ENCODE measurements at regions not wholly inside any gene's neighbourhood (a gene's known extent, or its start where the extent isn't known, plus 50 kb on each side); places are given as distances from the start of the nearest gene placed in this dataset.

GRCh38 chr1:58109646-58110200, 436.8 kb downstream of the OMA1 start:
- Histone ChIP-seq H3K9me3 (ENCODE audit: control insufficient read depth in 2 of 2, insufficient read depth in 1 of 2, low read depth in 1 of 2, low read length in 1 of 2) (no peaks in the 10 kb centered on the region), H3K36me3 (ENCODE audit: control insufficient read depth in 2 of 2, insufficient read depth in 2 of 2, low read length in 1 of 2) (no peaks in the 10 kb centered on the region), H3K4me3 (ENCODE audit: low read depth in 1 of 2, low read length in 2 of 2) (no peak overlapping the region), H3K27me3 (ENCODE audit: control insufficient read depth in 1 of 2, insufficient read depth in 2 of 2, low read length in 2 of 2) (no peaks in the 10 kb centered on the region), H3K27ac (ENCODE audit: low read depth in 2 of 2, low read length in 1 of 2) (no peak overlapping the region), H3K4me1 (ENCODE audit: control insufficient read depth in 2 of 2, insufficient read depth in 2 of 2, low read length in 1 of 2) (no peaks in the 10 kb centered on the region)
- 86 to 87% methylated on average over 2 of the region's 2 CpGs for WGBS, 2 donors

- Histone ChIP-seq H3K27me3 (ENCODE audit: control insufficient read depth in 1 of 2, insufficient read depth in 2 of 2, low read length in 2 of 2) (no peaks in the 10 kb centered on the region), H3K4me3 (ENCODE audit: low read depth in 1 of 2, low read length in 2 of 2) (no peak overlapping the region), H3K27ac (ENCODE audit: low read depth in 2 of 2, low read length in 1 of 2) (no peak overlapping the region), H3K9me3 (ENCODE audit: control insufficient read depth in 2 of 2, insufficient read depth in 1 of 2, low read depth in 1 of 2, low read length in 1 of 2) (no peaks in the 10 kb centered on the region), H3K4me1 (ENCODE audit: control insufficient read depth in 2 of 2, insufficient read depth in 2 of 2, low read length in 1 of 2) (no peaks in the 10 kb centered on the region), H3K36me3 (ENCODE audit: control insufficient read depth in 2 of 2, insufficient read depth in 2 of 2, low read length in 1 of 2) (no peaks in the 10 kb centered on the region)
- WGBS, 2 donors, result 63 to 69% methylated on average over 2 of the region's 2 CpGs
Observed at GRCh38 chr1:58108783-58109182, 437.7 kb downstream of the OMA1 start.

GRCh38 chr1:58107943-58108342, 438.6 kb downstream of the OMA1 start:
- H3K27ac ChIP-seq (ENCODE audit: low read depth in 2 of 2, low read length in 1 of 2), result no peak overlapping the region
- no peaks in the 10 kb centered on the region for H3K4me1 ChIP-seq (ENCODE audit: control insufficient read depth in 2 of 2, insufficient read depth in 2 of 2, low read length in 1 of 2)
- no peaks in the 10 kb centered on the region for H3K27me3 ChIP-seq (ENCODE audit: control insufficient read depth in 1 of 2, insufficient read depth in 2 of 2, low read length in 2 of 2)
- H3K4me3 ChIP-seq (ENCODE audit: low read depth in 1 of 2, low read length in 2 of 2), result no peak overlapping the region
- H3K36me3 ChIP-seq (ENCODE audit: control insufficient read depth in 2 of 2, insufficient read depth in 2 of 2, low read length in 1 of 2), result no peaks in the 10 kb centered on the region
- H3K9me3 ChIP-seq (ENCODE audit: control insufficient read depth in 2 of 2, insufficient read depth in 1 of 2, low read depth in 1 of 2, low read length in 1 of 2), result no peaks in the 10 kb centered on the region
- WGBS, 2 donors, result 92 to 94% methylated on average over 1 of the region's 1 CpG

- Histone ChIP-seq H3K27ac (ENCODE audit: low read depth in 2 of 2, low read length in 1 of 2) (no peak overlapping the region), H3K36me3 (ENCODE audit: control insufficient read depth in 2 of 2, insufficient read depth in 2 of 2, low read length in 1 of 2) (no peaks in the 10 kb centered on the region), H3K27me3 (ENCODE audit: control insufficient read depth in 1 of 2, insufficient read depth in 2 of 2, low read length in 2 of 2) (no peaks in the 10 kb centered on the region), H3K9me3 (ENCODE audit: control insufficient read depth in 2 of 2, insufficient read depth in 1 of 2, low read depth in 1 of 2, low read length in 1 of 2) (no peaks in the 10 kb centered on the region), H3K4me1 (ENCODE audit: control insufficient read depth in 2 of 2, insufficient read depth in 2 of 2, low read length in 1 of 2) (no peaks in the 10 kb centered on the region), H3K4me3 (ENCODE audit: low read depth in 1 of 2, low read length in 2 of 2) (no peak overlapping the region)
- WGBS, 2 donors, result 59 to 62% methylated on average over 4 of the region's 4 CpGs
Observed at GRCh38 chr1:58104960-58105359, 441.6 kb downstream of the OMA1 start.

GRCh38 chr1:58096714-58097113, 449.8 kb downstream of the OMA1 start:
- no peaks in the 10 kb centered on the region for H3K4me1 ChIP-seq (ENCODE audit: control insufficient read depth in 2 of 2, insufficient read depth in 2 of 2, low read length in 1 of 2)
- H3K36me3 ChIP-seq (ENCODE audit: control insufficient read depth in 2 of 2, insufficient read depth in 2 of 2, low read length in 1 of 2), result no peaks in the 10 kb centered on the region
- no peak overlapping the region for H3K4me3 ChIP-seq (ENCODE audit: low read depth in 1 of 2, low read length in 2 of 2)
- H3K27me3 ChIP-seq (ENCODE audit: control insufficient read depth in 1 of 2, insufficient read depth in 2 of 2, low read length in 2 of 2), result no peaks in the 10 kb centered on the region
- no peaks in the 10 kb centered on the region for H3K9me3 ChIP-seq (ENCODE audit: control insufficient read depth in 2 of 2, insufficient read depth in 1 of 2, low read depth in 1 of 2, low read length in 1 of 2)
- 82 to 86% methylated on average over 2 of the region's 2 CpGs for WGBS, 2 donors
- H3K27ac ChIP-seq (ENCODE audit: low read depth in 2 of 2, low read length in 1 of 2), result no peak overlapping the region

- no peaks in the 10 kb centered on the region for H3K4me1 ChIP-seq (ENCODE audit: control insufficient read depth in 2 of 2, insufficient read depth in 2 of 2, low read length in 1 of 2)
Observed at GRCh38 chr1:58095183-58095582, 451.3 kb downstream of the OMA1 start.

GRCh38 chr1:58094221-58094620, 452.3 kb downstream of the OMA1 start:
- Histone ChIP-seq H3K27ac (ENCODE audit: low read depth in 2 of 2, low read length in 1 of 2) (no peak overlapping the region), H3K4me3 (ENCODE audit: low read depth in 1 of 2, low read length in 2 of 2) (no peak overlapping the region), H3K4me1 (ENCODE audit: control insufficient read depth in 2 of 2, insufficient read depth in 2 of 2, low read length in 1 of 2) (no peaks in the 10 kb centered on the region), H3K9me3 (ENCODE audit: control insufficient read depth in 2 of 2, insufficient read depth in 1 of 2, low read depth in 1 of 2, low read length in 1 of 2) (no peaks in the 10 kb centered on the region), H3K36me3 (ENCODE audit: control insufficient read depth in 2 of 2, insufficient read depth in 2 of 2, low read length in 1 of 2) (no peaks in the 10 kb centered on the region), H3K27me3 (ENCODE audit: control insufficient read depth in 1 of 2, insufficient read depth in 2 of 2, low read length in 2 of 2) (no peaks in the 10 kb centered on the region)
- whole genome bisulfite sequencing, 2 donors, result 48 to 58% methylated on average over 2 of the region's 2 CpGs

More at GRCh38 chr1:58095183-58095582, 451.3 kb downstream of the OMA1 start:
- Histone ChIP-seq H3K4me3 (ENCODE audit: low read depth in 1 of 2, low read length in 2 of 2) (no peak overlapping the region), H3K9me3 (ENCODE audit: control insufficient read depth in 2 of 2, insufficient read depth in 1 of 2, low read depth in 1 of 2, low read length in 1 of 2) (no peaks in the 10 kb centered on the region), H3K27me3 (ENCODE audit: control insufficient read depth in 1 of 2, insufficient read depth in 2 of 2, low read length in 2 of 2) (no peaks in the 10 kb centered on the region), H3K27ac (ENCODE audit: low read depth in 2 of 2, low read length in 1 of 2) (no peak overlapping the region), H3K36me3 (ENCODE audit: control insufficient read depth in 2 of 2, insufficient read depth in 2 of 2, low read length in 1 of 2) (no peaks in the 10 kb centered on the region)
- 91 to 98% methylated on average over 5 of the region's 5 CpGs for WGBS, 2 donors

GRCh38 chr1:58090640-58091039, 455.9 kb downstream of the OMA1 start:
- Histone ChIP-seq H3K9me3 (ENCODE audit: control insufficient read depth in 2 of 2, insufficient read depth in 1 of 2, low read depth in 1 of 2, low read length in 1 of 2) (no peaks in the 10 kb centered on the region), H3K36me3 (ENCODE audit: control insufficient read depth in 2 of 2, insufficient read depth in 2 of 2, low read length in 1 of 2) (no peaks in the 10 kb centered on the region), H3K27ac (ENCODE audit: low read depth in 2 of 2, low read length in 1 of 2) (no peak overlapping the region), H3K27me3 (ENCODE audit: control insufficient read depth in 1 of 2, insufficient read depth in 2 of 2, low read length in 2 of 2) (no peaks in the 10 kb centered on the region), H3K4me3 (ENCODE audit: low read depth in 1 of 2, low read length in 2 of 2) (no peak overlapping the region), H3K4me1 (ENCODE audit: control insufficient read depth in 2 of 2, insufficient read depth in 2 of 2, low read length in 1 of 2) (no peaks in the 10 kb centered on the region)
- WGBS, 2 donors, result 54 to 59% methylated on average over 2 of the region's 2 CpGs

GRCh38 chr1:58089898-58090534, 456.5 kb downstream of the OMA1 start:
- 49 to 50% methylated on average over 10 of the region's 10 CpGs for WGBS, 2 donors
- no peak overlapping the region for H3K27ac ChIP-seq (ENCODE audit: low read depth in 2 of 2, low read length in 1 of 2)
- H3K4me1 ChIP-seq (ENCODE audit: control insufficient read depth in 2 of 2, insufficient read depth in 2 of 2, low read length in 1 of 2), result no peaks in the 10 kb centered on the region
- H3K4me3 ChIP-seq (ENCODE audit: low read depth in 1 of 2, low read length in 2 of 2), result no peak overlapping the region
- H3K9me3 ChIP-seq (ENCODE audit: control insufficient read depth in 2 of 2, insufficient read depth in 1 of 2, low read depth in 1 of 2, low read length in 1 of 2), result no peaks in the 10 kb centered on the region
- no peaks in the 10 kb centered on the region for H3K36me3 ChIP-seq (ENCODE audit: control insufficient read depth in 2 of 2, insufficient read depth in 2 of 2, low read length in 1 of 2)
- no peaks in the 10 kb centered on the region for H3K27me3 ChIP-seq (ENCODE audit: control insufficient read depth in 1 of 2, insufficient read depth in 2 of 2, low read length in 2 of 2)

GRCh38 chr1:58084266-58084665, 462.3 kb downstream of the OMA1 start:
- no peak overlapping the region for H3K4me3 ChIP-seq (ENCODE audit: low read depth in 1 of 2, low read length in 2 of 2)
- 54 to 66% methylated on average over 3 of the region's 3 CpGs for WGBS, 2 donors
- H3K4me1 ChIP-seq (ENCODE audit: control insufficient read depth in 2 of 2, insufficient read depth in 2 of 2, low read length in 1 of 2), result no peaks in the 10 kb centered on the region
- no peak overlapping the region for H3K27ac ChIP-seq (ENCODE audit: low read depth in 2 of 2, low read length in 1 of 2)
- no peaks in the 10 kb centered on the region for H3K27me3 ChIP-seq (ENCODE audit: control insufficient read depth in 1 of 2, insufficient read depth in 2 of 2, low read length in 2 of 2)
- H3K9me3 ChIP-seq (ENCODE audit: control insufficient read depth in 2 of 2, insufficient read depth in 1 of 2, low read depth in 1 of 2, low read length in 1 of 2), result no peaks in the 10 kb centered on the region
- no peaks in the 10 kb centered on the region for H3K36me3 ChIP-seq (ENCODE audit: control insufficient read depth in 2 of 2, insufficient read depth in 2 of 2, low read length in 1 of 2)

Data from esophagus (tissue), 2 donors.